Esophagus squamous epithelium (tissue), 4 donors: ENCODE measurements at regions not wholly inside any gene's neighbourhood (a gene's known extent, or its start where the extent isn't known, plus 50 kb on each side); places are given as distances from the start of the nearest gene placed in this dataset.

Experiments
- CTCF ChIP-seq, 6 experiments: fragments of 450-650 bp in 4 of 6; fragments of 200-600 bp in 2 of 6; sonication (generic) in 2 of 6; IDR thresholded peaks; one replicate each; pipeline ENCODE4 v1.5.1; 2016 to 2019; ENCODE audit warnings: antibody characterized with exemption in 6 of 6, mild to moderate bottlenecking in 4 of 6, moderate library complexity in 4 of 6
- POLR2A ChIP-seq, 4 donors: fragments of 450-650 bp; IDR thresholded peaks; one replicate each; pipeline ENCODE4 v1.6.1; 2017; ENCODE audit warnings: antibody characterized with exemption in 4 of 4, mild to moderate bottlenecking in 4 of 4, moderate library complexity in 3 of 4

- TF ChIP-seq CTCF (IDR thresholded peaks at IDR 0.05) = no peak
- no peak for TF ChIP-seq POLR2A (IDR thresholded peaks at IDR 0.05)
Observed at GRCh38 chr5:56449071-56449640, 216.0 kb upstream of the ANKRD55 start.
